ENCODE measurements at regions not wholly inside any gene's neighbourhood (a gene's known extent, or its start where the extent isn't known, plus 50 kb on each side); places are given as distances from the start of the nearest gene placed in this dataset.

DNA sequence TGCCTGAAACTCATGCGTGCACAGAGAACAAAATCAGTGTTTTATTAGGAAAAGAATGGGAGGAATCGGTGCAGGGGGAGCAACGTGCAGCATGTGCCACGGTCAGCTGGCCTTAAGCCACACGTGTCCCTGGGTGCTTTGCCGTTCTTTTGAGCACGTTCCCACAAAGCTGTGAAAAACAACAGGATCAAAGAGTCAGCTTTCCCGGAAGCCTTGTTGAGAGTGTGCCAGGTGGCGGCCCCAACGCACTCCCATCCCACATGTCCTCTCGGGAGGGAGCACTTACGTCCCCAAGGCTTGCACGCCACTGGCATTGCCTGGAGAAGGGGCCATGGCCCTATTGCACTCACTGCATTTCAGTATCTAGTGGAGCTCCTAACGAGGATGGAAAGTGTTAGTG is 511.2 kb downstream of the EIPR1 start:
- DNase-seq, result no peak

DNA sequence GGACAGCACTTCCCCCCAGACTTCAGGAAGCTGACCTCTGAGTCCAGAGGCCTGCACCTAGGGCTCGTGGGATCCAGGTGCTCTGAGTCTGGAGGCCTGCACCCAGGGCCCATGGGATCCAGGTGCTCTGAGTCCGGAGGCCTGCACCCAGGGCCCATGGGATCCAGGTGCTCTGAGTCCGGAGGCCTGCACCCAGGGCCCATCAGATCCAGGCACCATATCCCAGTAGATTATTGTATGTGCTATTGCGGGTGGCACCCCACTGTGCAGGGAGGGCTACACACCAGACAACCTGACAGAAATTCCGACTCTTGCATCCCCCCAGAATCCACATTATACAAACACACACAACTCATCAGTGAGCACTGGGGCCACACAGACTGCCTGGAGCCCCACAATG is 515.2 kb downstream of the EIPR1 start:
- no peak for DNase-seq

DNA sequence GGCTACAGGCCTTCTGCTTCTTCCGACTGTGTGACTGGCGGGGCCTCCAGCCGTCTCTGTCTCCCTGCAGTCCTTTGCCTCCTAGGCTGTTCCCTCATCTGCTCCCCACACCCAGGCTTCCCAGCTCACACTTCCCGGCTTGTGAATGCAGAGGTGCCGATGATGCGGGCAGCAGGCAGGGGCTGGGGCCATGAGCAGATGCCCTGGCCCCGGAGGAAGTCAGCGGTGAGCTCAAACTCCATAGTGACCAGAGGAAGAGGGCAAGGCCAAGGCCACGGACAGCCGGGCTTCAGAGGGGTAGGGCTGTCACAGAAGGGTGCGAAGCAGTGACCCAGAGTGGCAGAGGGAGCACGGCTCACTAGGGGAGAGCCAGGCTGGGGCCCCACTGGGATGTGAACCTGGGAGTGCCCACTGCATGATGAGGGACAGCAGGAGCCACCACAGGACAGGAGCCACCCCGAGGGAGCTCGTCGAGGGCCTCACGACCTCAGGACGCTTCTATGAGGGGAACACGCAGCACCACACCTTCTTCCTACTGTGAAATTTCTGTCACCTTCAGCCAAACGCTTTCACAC is 515.9 kb downstream of the EIPR1 start:
- no peak for DNase-seq

DNA sequence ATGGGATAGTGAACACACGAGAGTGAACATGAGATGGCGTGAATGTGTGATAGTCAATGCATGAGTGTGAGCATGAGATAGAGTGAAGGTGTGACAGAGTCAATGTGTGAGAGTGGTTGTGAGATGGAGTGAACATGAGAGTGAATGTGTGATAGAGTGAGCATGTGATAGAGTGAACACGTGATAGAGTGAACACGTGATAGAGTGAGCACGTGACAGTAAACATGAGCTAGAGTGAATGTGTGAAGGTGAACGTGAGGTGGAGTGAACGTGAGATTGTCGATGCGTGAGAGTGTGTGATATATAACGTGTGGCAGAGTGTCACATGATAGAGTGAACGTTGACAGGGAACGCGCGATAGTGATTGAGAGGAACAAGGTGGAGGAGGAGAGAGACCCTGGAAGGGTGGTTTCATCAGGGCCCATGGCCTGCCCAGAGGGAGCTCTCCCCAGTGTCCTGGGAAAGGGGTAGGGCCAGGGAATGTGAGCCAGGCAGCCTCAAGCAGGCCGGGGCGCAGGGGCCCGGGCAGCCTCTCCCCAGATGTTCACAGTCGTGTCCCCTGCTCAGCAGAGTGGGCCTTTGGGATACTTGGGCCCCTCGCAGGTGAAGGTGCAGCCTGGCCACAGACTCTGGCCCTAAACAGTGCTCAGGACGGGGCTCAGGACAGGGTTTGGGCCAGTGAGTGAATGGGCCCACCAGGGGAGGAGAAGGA is 516.9 kb downstream of the EIPR1 start:
- no peak for DNase-seq

DNA sequence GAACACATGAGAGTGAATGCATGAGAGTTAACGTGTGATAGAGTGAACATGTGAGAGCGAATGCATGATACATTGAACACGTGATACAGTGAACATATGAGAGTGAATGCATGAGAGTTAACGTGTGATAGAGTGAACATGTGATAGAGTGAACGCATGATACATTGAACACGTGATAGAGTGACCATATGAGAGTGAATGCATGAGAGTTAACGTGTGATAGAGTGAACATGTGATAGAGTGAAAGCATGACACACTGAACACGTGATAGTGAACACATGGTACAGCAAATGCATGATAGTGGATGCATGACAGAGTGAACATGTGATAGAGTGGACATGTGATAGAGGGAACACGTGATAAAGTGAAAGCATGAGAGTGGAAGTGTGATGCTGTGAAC is 517.9 kb downstream of the EIPR1 start:
- DNase-seq, result no peak

DNA sequence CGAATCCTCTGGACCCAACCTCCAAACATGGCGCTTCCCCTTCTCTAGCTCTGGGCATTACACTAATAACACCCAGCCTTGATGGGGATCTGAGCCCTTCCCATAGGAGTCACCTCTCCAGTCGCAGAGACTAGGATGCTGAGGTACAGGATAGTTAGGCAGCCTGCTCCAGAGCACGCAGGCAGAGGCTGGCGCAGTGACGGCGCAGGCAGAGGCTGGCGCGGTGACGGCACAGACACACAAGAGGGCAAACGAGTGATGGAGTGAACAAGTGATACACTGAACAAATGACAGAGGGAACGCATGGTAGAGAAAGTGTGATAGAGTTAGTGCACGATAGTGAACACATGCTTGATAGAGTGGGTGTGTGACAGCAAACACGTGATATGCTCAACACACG is 518.5 kb downstream of the EIPR1 start:
- DNase-seq, result no peak

DNA sequence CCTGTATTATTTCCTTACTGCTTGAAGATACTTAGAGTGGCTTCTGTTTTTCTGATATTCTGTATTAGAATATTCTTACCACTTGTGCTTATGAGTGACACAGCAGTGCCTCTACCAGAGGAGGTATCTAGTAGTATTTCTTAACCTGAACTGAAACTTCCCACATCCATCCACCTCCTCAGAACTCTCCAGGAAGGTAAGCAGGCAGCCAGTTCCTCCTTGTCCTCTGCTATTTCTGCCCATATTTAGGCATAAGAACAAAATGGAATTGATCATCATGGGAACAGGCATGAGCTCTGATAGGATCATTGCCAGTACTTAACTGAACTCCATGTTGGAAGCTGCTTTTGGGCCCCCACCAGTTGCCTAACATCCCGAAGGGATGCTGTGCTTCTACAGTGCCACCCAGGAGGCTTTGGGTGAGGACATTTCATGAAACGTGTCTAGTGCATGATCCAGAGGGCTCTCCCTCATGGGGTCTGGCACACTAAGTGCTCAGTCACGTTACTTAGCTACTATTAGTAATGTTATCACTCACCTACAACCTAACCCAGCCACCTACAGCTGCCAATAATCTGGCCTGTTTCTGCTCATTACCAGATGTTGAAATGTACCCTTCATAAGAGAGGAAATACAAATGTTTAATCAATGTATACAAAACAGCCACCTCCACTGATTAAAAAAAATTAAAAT is 520.7 kb downstream of the EIPR1 start:
- DNase-seq, result no peak

DNA sequence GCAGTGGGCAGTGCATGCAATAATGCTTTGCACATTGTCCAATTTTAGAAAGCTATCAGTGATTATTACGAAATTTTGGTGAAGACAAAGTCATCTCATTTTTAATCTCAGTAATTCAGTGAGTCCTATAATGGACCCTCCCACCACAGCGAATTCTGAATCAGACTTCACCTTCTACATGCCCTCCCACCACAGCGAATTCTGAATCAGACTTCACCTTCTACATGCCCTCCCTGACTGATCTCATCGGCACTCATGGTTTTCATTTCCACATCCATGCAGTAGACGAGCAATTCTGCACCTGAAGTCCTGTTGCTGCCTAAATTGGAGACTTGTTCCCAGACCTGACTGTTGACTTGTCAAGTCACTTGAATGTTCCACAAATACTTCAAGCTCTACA is 522.3 kb downstream of the EIPR1 start:
- DNase-seq, result no peak

DNA sequence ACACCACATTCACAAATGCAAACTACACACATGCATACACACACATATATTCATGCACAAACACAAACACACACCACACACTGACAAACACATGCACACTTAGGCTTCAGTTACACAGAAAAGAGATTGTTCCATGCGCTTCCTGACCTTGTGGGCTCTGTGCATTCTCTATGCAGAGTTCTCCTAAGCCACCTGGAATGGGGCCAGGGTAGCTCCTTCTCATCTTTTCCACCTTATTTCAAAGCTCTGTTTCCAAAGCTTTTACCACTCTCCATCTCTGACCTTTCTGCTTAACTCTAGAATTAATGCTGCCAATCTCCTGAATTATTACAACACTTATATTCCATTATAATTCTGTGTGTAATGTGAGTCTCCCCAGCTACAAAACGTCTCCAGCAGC is 522.3 kb upstream of the MYT1L start:
- DNase-seq, result peak; percentile 3

DNA sequence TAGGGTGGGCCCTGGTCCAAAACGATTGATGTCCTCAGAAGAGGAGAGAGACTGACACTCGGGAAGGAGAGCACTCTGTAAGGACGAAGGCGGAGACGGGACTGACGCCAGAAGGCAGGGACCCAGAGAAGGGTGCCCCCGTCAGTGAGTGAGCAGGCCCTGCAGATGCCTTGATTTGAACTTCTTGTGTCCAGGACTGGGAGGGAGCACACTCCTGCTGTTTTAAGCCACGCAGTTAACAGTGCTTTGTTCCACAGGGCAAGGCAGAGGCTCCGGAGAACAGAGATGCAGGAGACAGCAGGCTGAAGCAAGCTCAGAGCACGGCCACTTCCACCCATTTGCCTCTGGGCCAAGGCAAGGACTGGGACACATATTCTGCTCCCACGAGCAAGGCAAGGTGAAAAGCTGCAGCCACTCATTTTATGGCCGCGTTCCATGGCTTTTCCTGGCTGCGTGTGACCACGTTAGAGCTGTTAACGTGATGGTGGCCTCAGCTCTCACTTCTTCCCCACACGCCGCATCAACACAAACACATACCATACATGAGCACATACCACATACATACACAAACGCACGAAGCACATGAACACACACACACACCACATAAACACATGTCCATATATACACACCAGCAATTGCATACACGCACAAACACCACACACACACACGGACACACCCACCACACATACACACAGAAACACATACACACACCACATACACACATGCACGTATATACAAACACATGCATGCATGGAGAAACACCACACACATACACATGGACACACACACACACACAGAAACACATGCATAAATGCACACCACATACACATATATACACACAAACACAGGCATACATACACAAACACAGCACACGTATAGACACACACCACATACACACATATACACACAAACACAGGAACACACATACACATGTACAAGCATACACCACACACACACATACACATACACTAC is 521.0 kb upstream of the MYT1L start:
- no peak for DNase-seq

DNA sequence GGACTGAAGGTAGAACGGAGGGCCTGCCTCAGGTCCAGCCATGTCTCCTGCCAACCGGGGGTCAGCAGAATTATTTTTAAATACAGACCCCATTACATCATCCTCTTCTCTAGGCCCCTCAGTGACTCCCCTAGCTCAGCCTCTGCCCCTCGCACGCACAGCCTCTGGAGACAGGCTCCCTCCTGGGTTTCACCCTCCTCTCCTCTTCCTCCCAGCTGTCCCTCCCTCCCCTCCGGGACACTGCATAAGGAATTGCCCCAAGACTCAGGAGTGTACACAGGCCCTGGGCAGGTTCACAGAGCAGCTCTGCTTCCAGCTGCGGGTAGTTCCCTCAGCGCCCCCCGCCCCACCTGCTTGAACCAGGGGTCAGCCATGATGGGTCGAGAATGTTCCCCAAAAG is 520.2 kb upstream of the MYT1L start:
- DNase-seq, result no peak

DNA sequence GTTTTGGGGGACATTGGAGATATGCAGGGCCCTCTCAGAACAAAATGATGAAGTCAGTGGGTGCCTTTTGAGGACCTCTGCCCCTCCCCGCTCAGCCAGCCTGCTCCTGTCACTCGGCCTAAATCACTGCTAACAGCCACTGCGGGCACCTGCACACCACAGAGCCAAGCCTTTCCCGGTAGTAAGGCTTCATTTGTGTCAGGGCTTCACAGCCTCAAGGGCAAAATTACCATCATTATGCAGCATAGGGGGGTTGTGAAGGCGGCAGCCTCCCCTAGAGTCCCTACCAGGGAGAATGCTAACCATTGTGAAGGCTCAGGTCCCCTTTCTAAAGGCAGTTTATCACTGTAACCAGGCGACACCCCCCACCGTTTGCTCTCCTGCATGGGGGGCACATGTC is 519.8 kb upstream of the MYT1L start:
- DNase-seq, result peak; percentile 9

DNA sequence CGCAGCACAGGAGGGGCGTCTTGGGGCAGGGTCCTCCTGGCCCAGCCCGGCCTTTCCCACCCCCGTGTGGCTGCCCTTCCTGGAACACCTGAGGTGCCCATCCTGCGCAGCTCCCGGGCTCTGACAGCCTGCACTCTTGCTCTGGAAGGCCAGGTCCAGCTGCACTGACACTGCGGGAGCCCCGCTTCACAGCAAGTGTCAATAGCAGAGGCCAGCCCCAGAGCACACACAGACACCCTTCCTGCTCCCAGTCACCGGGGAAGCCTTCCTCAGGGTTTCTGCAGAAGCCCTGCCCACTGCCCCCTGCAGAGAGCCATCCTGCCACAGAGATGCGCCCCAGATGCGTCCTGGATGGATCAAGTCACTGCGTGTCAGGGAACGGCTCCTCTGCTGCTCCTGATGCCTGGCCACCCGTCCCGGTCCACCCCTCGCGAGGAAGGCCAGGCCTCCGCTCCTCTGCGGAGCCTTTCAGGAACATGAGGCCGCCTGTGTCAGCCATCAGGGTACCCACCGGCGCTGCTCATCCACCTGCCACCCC is 519.2 kb upstream of the MYT1L start:
- peak; percentile 14 for DNase-seq

DNA sequence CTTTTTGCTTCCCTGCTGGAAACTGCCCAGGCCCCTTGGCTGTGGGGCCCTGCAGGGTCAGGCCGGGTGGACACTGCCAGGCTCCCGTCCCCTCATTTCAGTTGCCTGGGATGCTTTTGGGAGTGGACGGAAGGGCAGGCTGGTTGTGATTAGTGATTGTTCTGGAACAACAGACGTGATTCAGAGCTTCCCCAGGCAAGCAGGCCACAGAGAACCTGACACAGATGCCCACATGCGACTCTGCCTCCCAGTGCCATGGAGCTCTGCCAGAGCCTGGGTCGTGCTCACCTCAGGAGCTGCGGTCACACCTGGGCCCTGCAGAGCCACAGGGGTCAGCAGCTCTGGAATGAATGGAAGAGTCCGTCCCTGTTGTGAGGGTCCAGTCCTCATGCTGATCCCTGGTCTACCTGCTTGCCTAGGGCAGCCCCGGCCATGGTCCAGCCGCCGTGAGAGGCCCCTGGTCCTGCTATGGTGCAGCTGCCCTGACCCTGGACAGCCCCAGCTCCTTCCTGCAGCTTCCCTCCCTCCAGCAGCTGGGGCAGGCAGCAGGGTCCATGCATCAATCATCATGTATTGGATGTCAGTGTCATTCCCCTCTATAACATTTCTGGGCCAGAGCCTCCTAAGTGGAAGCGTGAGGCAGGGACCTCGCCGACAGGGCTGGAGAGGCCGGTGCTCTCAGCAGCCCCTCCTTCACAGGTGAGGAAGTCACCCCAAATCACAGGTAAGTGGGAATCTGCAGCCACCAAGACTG is 518.6 kb upstream of the MYT1L start:
- DNase-seq, result no peak

DNA sequence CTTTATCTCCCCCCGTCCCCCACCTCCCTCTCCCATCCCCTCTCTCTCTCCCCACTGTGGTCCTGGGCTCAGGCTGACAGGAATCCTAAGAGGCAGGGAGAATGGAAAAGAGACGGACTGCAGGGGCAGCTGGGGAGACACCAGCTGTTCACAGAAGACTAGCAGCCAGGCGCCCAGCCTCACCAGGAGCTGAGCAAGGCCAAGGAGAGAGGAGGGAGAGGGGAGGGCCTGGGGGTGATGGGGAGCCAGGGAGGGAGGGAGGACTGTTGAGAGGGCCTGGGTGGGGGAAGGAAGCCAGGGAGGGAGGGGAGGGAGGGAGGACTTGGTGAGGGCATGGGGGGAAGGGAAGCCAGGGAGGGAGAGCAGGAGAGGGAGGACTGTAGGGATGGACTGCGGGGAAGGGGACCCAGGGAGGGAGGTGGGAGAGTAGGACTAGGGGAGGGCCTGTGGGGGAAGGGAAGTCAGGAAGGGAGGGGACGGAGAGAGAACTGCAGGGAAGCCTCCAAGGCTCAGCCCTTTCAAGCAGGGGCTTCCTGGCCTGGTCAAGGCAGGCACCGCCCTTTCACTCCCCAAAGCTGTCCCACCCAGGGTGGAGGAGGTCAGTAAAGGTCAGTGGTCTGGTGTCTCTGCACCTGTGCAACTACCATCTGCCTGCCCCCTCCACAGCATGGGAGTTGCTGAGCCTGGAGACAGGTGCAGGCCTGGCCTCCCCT is 517.7 kb upstream of the MYT1L start:
- peak; percentile 88 for DNase-seq

DNA sequence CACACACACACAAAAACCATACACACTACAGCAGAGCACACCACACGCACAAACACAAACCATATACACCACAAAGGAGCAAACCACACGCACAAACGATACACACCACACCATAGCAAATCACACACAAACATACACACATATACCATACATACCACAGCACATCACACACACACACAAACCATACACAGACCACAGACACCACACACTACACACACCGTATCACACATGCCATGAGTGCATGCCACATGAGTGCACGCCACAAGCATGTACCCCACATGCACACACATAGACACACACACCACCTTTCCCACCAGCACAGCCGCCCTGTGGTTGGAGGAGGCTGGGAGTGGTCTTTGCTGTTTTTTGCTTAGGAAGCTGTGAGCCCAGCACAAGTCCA is 517.1 kb upstream of the MYT1L start:
- no peak for DNase-seq

DNA sequence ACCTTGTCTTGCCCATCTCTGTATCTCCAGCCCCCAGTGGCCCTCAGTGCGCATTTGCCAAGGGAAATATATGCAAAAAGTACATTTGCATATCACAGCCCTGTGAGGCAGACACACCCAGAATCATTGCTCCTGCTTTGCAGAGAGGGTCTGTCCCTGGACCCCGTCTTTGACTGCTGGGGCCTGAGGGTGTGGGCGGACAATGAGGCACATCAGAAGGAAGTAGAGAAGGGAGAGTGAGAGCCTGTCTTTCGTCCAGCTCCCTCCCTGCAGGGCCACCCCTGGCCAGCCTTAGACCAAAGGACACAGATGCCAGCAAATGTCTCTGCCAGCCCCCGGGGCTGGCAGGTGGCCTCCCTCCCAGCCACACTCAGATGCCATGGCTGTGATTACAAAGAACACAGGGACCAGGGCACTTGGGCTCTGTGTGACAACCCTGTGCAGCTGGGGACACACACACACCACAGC is 516.2 kb upstream of the MYT1L start:
- peak; percentile 80 for DNase-seq

DNA sequence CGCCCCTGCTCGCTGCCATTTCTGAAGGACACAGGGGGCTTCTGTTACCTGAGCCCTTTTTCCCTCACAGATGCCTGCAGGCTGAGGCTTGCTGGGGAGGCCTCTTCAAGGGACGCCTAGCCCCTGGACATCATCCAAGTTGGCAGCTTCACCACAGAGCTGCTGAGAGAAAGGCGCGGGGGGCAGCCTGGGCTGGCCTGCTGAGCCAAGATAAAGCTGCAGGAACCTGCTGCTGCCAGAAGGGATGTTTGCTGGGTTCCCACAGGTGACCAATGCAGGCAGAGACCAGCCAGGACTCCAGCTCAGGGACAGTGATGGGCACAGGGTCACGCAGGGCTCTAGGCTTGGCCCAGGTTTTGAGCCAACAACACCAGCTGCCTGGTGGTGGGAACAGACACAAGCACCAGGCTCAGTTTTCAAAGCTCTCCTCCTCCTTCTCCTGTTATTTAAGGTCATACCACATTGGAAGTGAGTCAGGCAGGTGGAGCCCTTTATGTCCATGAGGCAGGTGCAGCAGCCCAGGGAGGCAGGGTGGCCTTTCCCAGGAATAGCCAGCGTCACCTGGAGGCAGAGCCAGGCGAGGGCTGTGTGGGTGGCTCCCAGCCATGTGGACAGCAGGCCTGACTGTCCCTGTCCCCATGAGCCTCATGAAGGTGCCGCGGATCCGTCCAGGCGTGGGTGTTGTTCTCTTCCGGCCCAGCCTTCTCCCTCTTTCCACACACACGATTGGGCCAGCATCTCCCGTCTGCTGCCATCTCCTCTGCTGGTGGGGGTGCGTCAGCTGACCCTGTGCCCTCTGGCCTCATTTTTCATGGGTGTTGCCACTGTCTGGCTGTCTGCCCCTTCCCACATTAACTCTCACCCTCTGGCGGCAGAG is 515.5 kb upstream of the MYT1L start:
- peak; percentile 95 for DNase-seq

DNA sequence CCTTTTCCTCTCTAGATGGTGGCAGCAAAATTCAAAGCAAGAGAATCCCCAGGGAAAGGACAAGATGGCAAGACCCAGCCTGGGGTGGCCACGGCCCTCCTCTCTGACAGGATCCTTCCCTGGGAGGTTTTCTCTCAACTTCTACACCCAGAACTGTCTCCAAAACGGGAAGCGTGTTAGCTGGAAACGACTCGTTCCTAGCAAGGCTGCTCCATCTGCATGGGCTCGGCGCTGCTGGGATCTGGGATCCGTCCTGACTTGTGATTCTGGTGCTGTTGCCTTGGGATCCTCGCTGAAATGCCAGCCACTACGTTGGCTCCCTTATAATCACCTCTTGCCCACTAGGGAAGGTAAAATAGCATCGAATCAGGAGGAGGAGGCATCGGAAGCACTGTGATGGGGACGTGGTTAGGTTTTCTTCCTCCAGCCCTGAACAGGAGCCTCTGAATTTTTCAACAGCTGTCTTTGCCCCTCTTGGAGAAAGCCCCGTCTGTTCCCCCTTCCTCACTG is 514.8 kb upstream of the MYT1L start:
- DNase-seq, result no peak

DNA sequence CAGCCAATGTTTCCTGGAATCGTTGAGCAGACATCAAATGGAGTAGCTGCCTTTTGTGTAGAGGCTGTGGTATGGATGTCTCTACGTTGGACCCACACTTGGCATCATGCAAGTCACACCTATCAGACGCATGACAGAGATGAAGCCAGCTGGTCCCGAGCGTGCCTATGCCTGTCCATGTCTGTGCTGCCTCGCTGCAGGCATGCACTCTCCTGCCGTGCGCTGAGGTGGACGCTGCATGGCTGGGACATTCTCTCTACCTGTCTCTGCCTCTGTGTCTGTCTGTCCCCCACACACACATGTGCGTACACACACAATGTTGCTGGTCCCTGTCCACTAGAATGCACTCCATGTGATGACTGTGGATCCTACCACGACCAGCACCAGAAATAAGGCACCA is 514.2 kb upstream of the MYT1L start:
- peak; percentile 5 for DNase-seq
